BJ (cell line): ENCODE measurements at regions not wholly inside any gene's neighbourhood (a gene's known extent, or its start where the extent isn't known, plus 50 kb on each side); places are given as distances from the start of the nearest gene placed in this dataset.

ENCODE experiments used
- CTCF ChIA-PET: fragments of 350-600 bp; formaldehyde crosslinking; extraction: SDS; loops from one replicate; lab custom pipeline; 2021; ENCODE audit warnings: antibody characterized with exemption, inconsistent platforms; lab: Yijun Ruan, JAX
- POLR2A ChIA-PET: fragments of 300-600 bp; sonication (Branson Sonifier 250); formaldehyde crosslinking; extraction: SDS; loops from one replicate; lab custom pipeline; 2021; ENCODE audit warnings: antibody characterized with exemption; lab: Charles Lee
- DNase-seq: peaks from one replicate; pipeline ENCODE4 v3.0.0-alpha.2; 2011; ENCODE audit warnings: low read depth
- H3K27me3 ChIP-seq: 2 replicates; pipeline ENCODE4 v1.6.0; 2011; ENCODE audit warnings: low read length; ENCODE audit not compliant: control insufficient read depth, insufficient read depth
- H3K36me3 ChIP-seq: 2 replicates; pipeline ENCODE4 v1.5.1; 2011; ENCODE audit warnings: low read length; ENCODE audit not compliant: control insufficient read depth, insufficient read depth
- H3K4me3 ChIP-seq: 2 replicates; pipeline ENCODE4 v1.5.1; 2011; ENCODE audit warnings: low read depth, mild to moderate bottlenecking, control low read depth, low read length
- CTCF ChIP-seq: IDR thresholded peaks from 2 replicates; pipeline ENCODE4 v1.5.1; 2011; ENCODE audit warnings: low read depth, mild to moderate bottlenecking, control low read depth, inconsistent platforms, low read length, moderate library complexity; ENCODE audit not compliant: insufficient read depth

- no peak for TF ChIP-seq CTCF
- no peak overlapping the region for H3K4me3 ChIP-seq
- H3K36me3 ChIP-seq: no peaks in the 10 kb centered on the region
- ChIA-PET POLR2A (no interaction called here), CTCF (no interaction called here)
- H3K27me3 ChIP-seq: no peaks in the 10 kb centered on the region
- DNase-seq: no peak
Observed at GRCh38 chr15:25183581-25184251, 228.9 kb downstream of the SNRPN start.

GRCh38 chr15:25184356-25185155 is 229.8 kb downstream of the SNRPN start:
- DNase-seq: no peak
- TF ChIP-seq CTCF: no peak
- ChIA-PET CTCF (no interaction called here), POLR2A (no interaction called here)
- H3K4me3 ChIP-seq: no peak overlapping the region
- H3K27me3 ChIP-seq: no peaks in the 10 kb centered on the region
- H3K36me3 ChIP-seq: no peaks in the 10 kb centered on the region

- POLR2A ChIA-PET: no interaction called here
- Histone ChIP-seq H3K36me3 (no peaks in the 10 kb centered on the region), H3K27me3 (no peaks in the 10 kb centered on the region), H3K4me3 (no peak overlapping the region)
- TF ChIP-seq CTCF: no peak
- DNase-seq: no peak
- CTCF ChIA-PET: no interaction called here
Observed at GRCh38 chr15:25185156-25185710, 230.4 kb downstream of the SNRPN start.

GRCh38 chr15:25185791-25186190 is 231.0 kb downstream of the SNRPN start:
- no peak for TF ChIP-seq CTCF
- H3K27me3 ChIP-seq: no peaks in the 10 kb centered on the region
- ChIA-PET POLR2A (no interaction called here), CTCF (no interaction called here)
- DNase-seq: no peak
- no peak overlapping the region for H3K4me3 ChIP-seq
- no peaks in the 10 kb centered on the region for H3K36me3 ChIP-seq

GRCh38 chr15:25186411-25186810 is 231.6 kb downstream of the SNRPN start:
- Histone ChIP-seq H3K27me3 (no peaks in the 10 kb centered on the region), H3K4me3 (no peak overlapping the region), H3K36me3 (no peaks in the 10 kb centered on the region)
- DNase-seq: no peak
- TF ChIP-seq CTCF: no peak
- POLR2A ChIA-PET: no interaction called here
- CTCF ChIA-PET: no interaction called here
